Skin of body (tissue), 1 donor: ENCODE measurements at regions not wholly inside any gene's neighbourhood (a gene's known extent, or its start where the extent isn't known, plus 50 kb on each side); places are given as distances from the start of the nearest gene placed in this dataset.

Experiments
- DNase-seq: peaks from one replicate; lab custom pipeline; 2025; lab: John Stamatoyannopoulos, UW

- DNase-seq, result no peak
Observed at GRCh38 chr4:13250263-13250662, 233.9 kb downstream of the RAB28 start.

DNA sequence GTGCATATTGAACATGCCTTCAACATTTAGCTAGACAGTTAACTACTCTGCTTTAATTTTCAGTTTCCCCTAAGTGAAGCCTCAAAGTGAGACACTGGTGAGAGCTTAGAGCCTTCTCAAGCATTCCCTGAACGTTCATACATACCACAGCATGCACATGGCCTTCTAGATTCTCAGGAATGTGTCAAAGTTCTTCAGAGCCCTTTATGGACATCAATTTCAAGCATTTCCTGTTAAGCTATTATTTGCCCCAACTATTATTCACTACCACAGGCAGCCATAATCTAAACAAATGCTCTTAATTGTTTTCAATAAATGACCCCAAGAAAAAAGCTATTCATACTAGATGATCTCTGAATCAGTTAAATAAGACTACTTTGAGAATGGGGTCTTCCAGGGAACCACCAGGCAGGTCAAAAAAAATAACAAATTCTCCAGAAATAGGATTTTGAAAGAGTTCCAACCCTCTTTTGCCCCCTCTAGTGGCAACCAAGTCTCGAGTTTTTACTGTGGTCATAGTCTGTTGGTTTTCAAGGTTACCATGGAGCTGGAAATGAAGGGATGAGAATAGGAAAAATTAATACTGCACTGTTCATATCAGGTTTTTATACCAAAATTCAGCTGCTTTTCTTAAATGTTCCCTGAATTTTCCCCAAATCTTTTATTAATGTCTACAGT, 235.4 kb downstream of the RAB28 start:
- DNase-seq, result no peak

DNA sequence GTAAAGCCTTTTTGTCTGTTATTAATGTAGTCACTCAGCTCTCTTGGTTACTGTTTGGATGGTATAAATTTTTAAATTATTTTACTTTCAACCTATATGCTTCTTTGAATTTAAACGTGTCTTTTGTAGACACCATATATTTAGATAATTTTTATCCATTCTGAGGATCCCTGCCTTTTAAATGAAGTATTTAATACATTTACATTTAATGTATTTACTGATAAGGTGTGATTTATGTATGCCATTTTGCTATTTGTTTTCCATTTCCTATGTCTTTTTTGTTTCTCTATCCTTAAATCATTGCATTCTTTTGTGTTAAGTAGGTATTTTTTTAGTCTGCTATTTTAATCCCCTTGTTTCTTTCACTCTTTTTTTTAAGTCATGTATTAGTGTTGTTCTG, 238.0 kb downstream of the RAB28 start:
- DNase-seq, result no peak

- no peak for DNase-seq
Observed at GRCh38 chr4:13244444-13244843, 239.7 kb downstream of the RAB28 start.

DNA sequence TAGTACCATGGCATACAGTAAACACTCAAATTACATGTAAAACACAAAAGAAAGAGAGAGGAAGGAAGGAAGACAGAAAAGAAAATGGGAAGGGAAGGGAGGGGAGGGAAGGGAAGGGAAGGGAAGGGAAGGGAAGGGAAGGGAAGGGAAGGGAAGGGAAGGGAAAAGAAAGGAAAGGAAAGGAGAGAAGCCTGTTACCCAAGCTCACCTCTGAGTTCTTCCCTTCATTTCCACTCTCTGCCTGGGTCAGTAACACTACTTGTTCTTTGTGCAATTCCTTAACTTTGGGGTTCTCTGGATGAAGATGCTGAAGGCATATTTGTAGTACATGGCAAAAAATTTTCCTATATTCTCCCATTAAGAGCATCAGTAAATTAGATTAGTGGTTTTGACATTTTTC, 241.0 kb downstream of the RAB28 start:
- DNase-seq, result no peak

DNA sequence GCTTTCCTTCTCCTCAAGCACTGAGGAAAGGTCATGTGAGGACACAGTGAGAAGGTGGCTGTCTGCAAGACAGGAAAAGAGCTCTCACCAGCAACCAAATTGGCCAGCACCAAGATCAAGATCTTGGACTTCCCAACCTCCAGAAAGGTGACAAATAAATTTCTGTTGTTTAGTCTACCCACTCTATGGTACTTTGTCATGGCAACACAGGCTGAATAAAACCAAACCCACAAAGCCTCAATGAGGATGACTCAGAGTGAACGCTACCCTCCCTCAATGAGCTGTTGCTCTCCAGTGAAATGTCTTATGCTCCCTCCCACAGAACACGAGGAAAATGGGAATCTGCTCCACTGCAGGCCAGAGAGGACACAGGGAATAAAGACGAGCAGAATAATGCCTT, 244.1 kb downstream of the RAB28 start:
- no peak for DNase-seq

DNA sequence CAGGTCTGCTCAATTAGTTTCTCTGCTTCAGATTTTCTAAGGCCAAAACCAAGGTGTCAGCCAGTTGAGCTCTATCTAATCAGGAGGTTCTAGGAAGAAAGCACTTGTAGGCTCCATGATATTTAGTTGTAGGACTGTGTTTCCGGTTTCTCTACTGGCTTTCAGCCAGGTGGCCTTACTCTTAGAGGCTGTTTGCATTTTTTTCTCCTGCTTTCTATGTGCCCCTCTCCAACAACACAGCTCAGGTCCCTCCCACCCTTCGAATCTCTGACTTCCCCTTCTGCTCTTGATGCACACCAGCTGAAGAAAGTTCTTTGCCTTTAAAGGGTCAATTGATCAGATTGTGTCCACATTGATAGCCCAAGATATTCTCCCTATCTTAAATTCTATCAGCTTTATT, 245.2 kb downstream of the RAB28 start:
- DNase-seq, result no peak

GRCh38 chr4:13236485-13236884, 247.7 kb downstream of the RAB28 start:
- DNase-seq, result no peak

DNA sequence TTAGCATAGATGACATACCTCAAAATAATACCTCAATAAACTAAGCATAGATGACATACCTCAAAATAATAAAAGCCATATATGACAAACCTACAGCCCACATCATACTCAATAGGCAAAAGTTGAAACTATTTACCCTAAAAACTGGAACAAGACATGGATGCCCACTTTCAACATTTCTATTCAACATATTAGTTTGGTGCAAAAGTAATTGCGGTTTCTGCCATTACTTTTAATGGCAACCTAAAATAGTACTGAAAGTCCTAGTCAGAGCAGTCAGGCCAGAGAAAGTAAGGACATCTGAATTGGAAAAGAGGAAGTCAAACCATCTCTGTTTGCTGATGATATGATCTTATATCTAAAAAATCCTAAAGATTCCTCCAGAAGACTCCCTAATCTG, 250.4 kb downstream of the RAB28 start:
- no peak for DNase-seq

DNA sequence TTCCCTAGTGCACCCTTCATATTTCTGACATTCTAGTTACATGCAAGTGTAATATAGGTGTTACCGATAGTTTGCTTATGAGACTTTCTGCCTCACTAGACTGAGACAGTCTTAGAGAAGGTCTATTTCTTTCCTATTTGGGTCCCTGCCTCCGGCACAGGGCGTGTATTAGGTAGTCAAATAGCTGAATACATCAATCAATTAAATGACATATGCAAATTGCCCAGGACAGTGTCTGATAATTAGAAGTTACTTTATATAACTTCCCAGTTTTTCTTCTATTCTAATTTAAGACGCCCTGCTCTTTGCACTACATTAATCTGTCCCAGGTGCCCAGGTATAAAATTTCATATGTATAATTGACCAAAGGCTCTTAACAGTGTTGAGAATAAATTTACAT, 264.2 kb downstream of the RAB28 start:
- no peak for DNase-seq

DNA sequence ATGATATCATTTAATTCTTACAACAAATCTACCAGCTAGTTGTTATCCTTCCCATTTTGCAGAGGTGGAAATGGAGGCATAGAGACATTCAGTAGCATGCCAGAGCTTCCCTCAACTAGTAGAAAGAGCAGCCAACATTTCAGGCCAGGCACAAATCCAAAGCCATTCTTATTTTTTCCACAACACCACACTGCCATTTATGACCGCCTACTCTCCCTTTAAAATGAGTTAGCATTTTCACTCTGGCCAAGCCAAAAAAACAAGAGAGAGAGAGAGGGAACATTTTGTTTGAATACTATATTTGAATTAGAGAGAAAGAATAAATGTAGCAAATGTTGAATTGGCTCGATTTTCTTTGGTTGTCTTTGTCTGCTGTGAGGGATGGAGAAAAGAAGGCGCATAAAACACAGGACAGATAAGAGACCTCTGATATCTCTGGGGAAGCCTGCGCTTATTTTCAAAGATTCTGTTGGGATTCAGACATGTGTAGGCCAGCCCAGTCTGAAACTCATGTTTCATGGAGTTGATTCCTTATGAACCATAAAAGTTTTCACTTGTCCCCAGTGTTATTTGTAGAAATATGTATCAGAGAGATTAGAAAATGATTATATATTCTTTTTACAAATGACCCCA, 265.7 kb downstream of the RAB28 start:
- peak; percentile 11 for DNase-seq

GRCh38 chr4:13215560-13215959, 268.6 kb downstream of the RAB28 start:
- DNase-seq, result no peak

DNA sequence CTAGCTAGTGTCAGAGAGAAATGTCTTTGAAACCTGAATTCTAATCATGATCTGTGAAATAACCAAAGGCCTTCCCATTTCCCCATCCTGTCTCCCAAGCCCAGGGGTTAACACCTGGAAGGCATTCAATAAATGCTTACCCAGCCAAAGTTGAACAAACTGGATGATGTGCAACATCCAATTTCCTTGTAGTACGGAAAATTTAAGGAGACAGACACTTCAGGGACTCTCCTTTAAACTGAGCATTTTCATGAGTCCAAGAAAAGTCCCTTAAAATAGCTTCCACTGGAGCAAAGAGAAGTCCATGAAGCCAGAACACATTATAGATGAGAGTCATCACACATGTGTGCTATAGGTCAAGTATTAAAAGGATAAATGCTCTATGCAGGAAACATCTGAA, 271.2 kb downstream of the RAB28 start:
- DNase-seq, result no peak

GRCh38 chr4:13209600-13209999, 274.5 kb downstream of the RAB28 start:
- no peak for DNase-seq

DNA sequence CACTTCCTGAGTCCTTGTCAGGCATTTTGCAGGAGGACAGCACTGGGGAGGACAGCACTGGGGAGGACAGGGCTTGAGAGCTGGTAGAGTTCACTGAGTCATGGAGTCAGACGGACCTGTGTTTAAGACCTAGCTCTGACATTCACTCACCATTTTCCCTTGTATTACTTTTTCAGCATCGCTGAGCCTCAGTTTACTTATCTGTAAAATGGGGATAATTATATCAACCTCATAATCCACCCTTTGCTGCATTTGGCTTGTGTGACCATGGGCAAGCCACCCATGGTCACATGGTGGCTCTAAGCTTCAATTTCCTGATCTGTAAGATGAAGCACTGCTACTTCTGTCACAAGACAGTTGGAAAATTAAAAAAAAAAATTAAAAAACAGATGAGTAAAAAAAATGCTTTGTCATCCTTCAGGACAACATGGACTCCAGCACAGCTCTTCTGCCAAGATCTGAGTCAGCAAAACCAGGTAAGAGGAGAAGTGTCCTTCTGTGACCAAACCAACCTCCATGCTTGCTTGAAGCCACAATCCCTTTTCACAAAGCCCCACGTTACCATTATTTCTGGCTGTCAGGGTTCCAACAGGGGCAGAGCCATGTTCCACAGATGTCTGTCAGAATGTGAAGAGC, 275.5 kb downstream of the RAB28 start:
- DNase-seq, result no peak

- DNase-seq, result no peak
Observed at GRCh38 chr4:13207226-13207625, 276.9 kb downstream of the RAB28 start.

DNA sequence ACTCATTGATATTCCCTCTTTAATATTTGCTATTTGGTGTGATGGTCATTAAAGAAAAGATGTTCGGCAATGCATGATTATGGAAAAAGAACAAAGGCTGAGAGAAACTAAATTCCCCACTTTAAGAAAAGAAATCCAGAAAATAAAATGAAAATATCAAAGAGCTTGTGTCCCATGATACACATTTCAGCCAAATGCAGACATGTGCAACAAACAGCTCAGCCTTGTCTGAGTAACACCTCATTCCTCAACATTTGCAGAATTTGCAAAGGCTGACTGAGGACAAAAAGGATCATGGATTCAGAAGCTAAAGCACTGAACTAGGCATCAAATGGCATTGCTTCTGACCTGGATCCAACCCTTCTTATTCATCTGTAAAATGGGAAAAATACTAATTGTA, 281.0 kb downstream of the RAB28 start:
- DNase-seq, result no peak

DNA sequence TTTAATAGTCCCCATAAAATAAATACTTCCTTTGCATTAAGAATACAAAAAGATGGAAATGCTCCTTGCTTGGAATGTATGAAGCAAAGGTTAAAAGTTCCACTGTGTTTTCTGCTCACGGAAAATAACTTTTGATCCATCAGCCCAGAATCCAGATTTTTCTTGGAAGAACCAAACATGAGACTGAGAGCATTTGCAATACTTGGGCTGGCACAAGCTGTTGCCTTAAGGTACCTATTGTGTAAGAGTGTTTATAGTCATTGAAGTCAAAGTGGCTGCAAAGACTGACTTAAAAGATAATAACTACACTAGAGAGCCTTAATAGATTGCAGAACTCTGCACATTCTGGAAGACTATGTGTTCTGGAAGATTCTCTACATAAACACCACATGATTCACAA, 281.4 kb downstream of the RAB28 start:
- DNase-seq, result no peak

- DNase-seq, result no peak
Observed at GRCh38 chr4:13201241-13201640, 282.9 kb downstream of the RAB28 start.

DNA sequence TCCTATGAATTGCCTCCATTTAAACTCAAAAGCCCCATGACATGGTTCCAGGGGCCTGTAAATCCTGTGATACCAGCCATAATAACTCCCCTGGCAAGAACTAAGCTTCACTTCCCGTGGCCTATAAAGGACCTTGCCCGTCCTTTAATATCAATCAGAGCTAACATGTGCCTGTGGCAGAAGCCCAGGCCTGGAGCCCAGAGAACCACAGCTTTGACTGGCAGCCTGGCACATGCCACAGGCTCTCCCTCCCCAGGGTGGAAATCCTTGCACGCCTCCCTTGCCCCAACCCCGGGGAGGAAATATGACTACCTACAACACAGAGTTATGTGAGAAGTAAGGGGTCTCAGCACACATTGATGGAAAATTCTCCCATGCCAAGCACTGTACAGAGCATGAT, 287.4 kb downstream of the RAB28 start:
- DNase-seq, result no peak

DNA sequence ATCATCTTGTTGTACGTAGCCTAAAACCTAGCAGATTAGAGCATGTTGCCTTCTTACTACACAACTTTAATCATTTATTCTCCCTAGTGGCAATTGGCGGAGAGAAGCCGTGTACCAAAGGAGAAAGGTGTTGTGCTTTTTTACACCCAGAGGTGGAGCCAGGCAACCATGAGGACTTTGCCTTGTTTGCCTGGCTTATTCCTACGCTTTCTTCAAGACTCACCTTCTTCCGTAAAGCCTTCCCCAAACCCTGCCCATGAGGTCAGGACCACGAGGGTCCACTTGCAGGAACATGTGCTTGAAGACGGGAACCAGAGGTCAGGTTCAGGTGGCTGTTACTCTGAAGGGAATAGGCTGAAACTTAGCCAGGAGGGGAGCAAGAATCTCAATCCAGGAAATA, 290.5 kb downstream of the RAB28 start:
- DNase-seq, result no peak

GRCh38 chr4:13190093-13190721, 293.9 kb downstream of the RAB28 start:
- DNase-seq, result no peak

GRCh38 chr4:13184199-13184598, 299.9 kb downstream of the RAB28 start:
- no peak for DNase-seq
